ENCODE measurements at regions not wholly inside any gene's neighbourhood (a gene's known extent, or its start where the extent isn't known, plus 50 kb on each side); places are given as distances from the start of the nearest gene placed in this dataset.

DNA sequence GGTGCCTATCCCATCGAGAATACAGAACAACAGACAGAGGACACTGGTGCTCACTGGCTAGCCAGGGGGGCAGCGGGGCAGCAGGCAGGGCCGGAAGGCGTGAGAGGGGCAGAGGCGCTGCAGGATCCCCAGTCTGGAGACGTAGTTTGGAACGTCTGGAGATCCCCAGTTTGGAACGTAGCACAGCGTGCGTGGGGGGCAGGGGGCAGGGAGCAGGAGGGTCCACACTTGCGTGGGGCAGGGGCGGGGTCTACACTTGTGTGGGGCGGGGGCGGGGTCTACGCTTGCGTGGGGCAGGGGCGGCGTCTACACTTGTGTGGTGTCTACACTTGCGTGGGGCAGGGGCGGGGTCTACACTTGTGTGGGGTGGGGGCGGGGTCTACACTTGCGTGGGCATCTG is 107.2 kb downstream of the DACT2 start:
- no peak for DNase-seq (ENCODE audit: low read depth)

GRCh38 chr6:168211681-168212080 is 107.9 kb downstream of the DACT2 start:
- no peak for DNase-seq (ENCODE audit: low read depth)

GRCh38 chr6:168210239-168211105 is 109.1 kb downstream of the DACT2 start:
- DNase-seq (ENCODE audit: low read depth), result no peak

- DNase-seq (ENCODE audit: low read depth), result no peak
Measured at GRCh38 chr6:168209420-168209819, 110.2 kb downstream of the DACT2 start.

DNA sequence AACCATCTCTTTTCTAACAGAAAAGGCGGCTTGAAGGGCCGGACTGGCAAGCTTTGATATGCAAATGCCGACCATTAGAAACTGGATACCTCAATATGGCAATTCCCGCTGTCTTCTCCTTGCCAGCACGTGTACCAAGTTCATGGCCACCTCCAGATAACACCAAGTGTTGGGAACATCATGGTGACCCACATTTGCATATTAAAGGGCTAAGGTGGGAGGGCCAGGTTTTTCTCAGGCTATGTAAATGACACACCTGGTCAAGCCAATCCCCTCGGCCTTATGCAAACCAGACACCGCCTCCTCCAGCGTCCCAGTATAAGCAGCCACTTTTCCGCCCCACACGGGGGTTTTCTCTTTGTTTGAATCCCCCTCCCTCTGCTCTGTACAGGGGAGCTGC is 110.7 kb downstream of the DACT2 start:
- DNase-seq (ENCODE audit: low read depth), result no peak

DNA sequence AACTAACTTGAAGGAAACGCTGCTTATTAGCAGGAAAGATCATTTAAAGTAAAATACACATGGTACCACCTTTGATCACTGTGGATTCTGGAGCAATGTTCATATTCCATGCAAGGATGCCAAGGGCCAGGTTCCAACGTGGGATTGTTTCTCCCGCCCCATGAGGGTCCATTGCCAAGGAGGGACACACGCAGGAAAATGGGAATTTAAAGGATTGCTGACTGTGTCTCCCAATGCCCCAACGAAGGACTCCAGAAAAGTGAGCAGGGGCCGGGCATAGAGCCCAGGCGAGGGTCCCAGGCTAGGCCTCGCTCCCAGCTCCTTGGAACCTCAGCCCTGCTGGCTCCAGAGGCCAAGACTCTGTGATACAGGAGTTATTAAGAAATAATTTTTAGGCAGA is 111.2 kb downstream of the DACT2 start:
- no peak for DNase-seq (ENCODE audit: low read depth)

- DNase-seq (ENCODE audit: low read depth), result no peak
Measured at GRCh38 chr6:168207421-168208175, 112.0 kb downstream of the DACT2 start.

- DNase-seq (ENCODE audit: low read depth), result no peak
Measured at GRCh38 chr6:168206661-168207274, 112.8 kb downstream of the DACT2 start.

DNA sequence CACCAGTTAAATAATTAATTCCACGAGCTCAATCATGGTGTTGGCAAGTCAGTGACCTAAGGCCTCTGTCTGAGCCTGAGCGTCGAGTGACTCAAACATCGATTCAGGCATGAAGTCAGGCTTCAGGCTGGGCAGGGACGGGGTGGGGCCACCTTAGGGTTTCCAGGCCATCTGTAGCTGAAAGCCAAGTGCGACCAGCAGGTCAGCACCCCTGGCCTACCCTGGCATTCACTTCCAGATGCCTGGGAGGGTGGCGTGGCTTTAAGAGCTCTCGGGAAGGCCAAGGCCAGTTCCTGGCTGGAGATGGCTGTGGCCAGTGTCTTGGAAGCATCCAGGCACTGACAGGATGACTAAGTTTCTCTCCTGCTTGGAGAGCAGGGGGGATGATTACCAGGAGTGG is 113.4 kb downstream of the DACT2 start:
- no peak for DNase-seq (ENCODE audit: low read depth)

DNA sequence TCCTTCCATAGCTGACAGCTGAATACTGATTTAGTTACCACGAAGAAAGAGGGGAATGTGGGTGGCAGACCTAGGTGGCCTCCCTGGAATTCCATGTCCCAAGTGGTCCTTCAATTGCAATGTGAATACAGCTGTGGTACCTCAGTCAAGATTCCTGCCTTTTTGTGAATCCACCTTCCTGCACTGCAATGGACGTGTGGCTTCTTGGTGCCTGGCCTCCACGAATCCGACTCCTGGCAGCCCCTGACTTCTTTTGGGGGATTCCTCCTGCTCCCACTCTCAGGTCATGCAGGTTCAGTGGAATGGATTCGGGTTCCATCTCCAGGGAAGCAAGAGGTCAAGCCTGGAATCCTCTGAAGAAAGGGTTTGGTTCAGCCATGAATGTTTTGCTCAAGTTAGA is 117.8 kb downstream of the DACT2 start:
- DNase-seq (ENCODE audit: low read depth), result no peak

DNA sequence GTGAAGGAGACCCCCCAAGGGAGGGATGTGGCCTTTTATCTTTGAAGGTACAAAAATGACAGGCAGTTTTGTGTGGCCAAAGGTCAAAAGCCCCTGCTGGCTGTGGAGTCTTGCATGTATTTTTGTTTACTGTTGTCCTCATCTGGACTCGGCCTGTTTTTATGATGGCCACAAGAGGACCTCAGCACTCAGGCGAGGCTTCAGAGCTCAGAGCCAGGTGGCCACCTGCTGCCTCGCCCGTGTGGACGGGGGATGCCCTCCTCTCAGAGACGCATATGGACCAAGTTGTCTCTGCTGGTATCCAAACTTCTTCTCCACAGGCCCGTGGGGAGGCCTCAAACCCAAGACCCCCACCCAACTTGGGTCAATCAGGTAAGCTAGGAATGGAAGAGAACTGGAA is 118.2 kb downstream of the DACT2 start:
- DNase-seq (ENCODE audit: low read depth), result no peak

GRCh38 chr6:168200571-168201134 is 118.9 kb downstream of the DACT2 start:
- no peak for DNase-seq (ENCODE audit: low read depth)

GRCh38 chr6:168198302-168199180 is 119.5 kb upstream of the FRMD1 start:
- no peak for DNase-seq (ENCODE audit: low read depth)

DNA sequence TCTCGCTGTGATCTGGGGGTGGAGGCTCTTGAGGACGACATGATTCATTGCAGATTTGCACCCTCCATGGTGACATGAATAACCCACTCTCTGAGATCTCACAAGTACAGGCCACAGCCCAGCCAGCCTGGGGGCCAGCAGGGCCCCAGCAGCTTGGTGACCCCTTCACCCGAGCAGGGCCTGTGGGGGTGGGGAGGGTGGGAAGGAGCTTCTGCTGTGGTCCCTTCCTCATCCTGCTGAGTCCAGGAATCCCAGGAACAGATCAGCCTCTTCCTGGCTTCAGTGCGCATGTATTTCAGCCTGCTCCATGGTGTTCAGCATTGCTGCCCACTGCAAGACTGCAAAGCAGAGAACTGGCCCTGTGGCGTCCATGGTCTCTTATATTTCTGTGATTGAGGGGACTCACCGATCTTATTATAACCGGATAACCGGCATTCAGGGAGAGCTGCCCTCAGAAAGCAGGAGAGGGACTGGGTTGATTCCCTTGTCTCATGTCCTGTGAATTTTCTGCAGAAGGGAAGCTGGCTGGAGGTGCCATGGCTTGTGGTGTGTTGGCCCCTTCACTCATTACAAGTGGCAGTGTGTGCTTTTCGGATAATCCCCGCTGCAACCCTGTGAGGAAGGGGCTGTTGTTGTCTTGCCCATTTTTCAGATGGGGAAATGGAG is 118.8 kb upstream of the FRMD1 start:
- DNase-seq (ENCODE audit: low read depth), result no peak

GRCh38 chr6:168196881-168197635 is 118.0 kb upstream of the FRMD1 start:
- DNase-seq (ENCODE audit: low read depth), result no peak

GRCh38 chr6:168196385-168196860 is 117.4 kb upstream of the FRMD1 start:
- DNase-seq (ENCODE audit: low read depth), result no peak

DNA sequence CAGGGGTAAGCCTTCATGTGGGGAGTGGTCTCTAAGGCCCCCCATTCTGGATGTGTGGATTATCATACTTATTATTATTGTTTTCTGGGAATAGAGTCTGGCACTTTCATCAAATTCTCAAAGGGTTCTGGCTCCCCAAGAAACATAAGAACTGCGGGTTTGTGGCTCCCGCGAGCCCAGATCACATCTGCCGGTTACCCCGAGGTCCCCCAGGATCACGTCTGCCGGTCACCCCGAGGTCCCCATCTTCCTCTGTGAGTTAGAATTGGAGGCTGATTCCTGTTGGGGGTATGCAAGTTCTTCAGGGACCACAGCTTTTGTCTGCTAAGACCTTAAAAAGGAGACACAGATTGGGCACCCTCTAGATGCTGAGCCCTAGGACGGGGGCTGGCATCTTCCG is 116.7 kb upstream of the FRMD1 start:
- DNase-seq (ENCODE audit: low read depth), result no peak

DNA sequence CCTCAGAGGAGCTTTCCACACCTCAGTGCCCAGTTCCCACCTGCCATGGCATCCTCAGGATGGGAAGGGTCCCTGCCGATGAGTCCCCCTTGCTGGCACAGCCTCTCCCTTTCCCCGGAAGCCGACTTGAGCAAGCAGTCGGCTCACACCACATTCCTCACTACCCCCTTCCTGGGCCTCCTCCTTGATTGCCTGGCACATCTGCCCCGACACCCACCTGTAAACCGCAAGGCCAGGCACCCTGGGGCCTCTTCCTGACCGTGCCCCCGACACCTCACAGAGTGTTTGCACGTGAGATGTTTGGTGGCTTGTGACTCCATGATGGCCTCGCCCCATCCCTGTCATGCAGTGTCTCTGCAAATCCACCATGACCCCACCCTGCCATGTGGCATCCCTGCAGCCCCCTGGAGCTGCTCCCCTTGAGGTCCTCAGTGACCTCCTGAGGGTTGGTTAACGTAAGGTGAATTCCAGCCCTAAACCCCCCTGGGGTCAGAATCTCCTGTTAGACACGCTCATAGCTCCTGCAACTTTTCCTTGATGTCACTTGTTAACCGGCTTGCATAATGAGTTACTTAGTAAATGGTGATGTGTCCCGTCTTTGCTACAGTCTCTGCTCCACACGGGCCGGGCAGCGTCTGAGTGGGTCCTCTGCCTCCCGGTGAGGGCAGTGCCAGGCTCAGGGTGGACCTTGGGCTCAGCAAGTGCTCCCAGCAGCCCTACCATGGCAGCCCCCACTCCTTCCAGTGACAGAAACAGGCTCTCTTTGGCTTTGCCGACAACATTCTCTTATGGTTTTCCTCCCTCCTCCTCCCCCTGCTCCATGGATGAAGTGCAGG is 115.9 kb upstream of the FRMD1 start:
- no peak for DNase-seq (ENCODE audit: low read depth)

All from fibroblast of gingiva (primary cell).